ENCODE measurements at regions not wholly inside any gene's neighbourhood (a gene's known extent, or its start where the extent isn't known, plus 50 kb on each side); places are given as distances from the start of the nearest gene placed in this dataset.

DNA sequence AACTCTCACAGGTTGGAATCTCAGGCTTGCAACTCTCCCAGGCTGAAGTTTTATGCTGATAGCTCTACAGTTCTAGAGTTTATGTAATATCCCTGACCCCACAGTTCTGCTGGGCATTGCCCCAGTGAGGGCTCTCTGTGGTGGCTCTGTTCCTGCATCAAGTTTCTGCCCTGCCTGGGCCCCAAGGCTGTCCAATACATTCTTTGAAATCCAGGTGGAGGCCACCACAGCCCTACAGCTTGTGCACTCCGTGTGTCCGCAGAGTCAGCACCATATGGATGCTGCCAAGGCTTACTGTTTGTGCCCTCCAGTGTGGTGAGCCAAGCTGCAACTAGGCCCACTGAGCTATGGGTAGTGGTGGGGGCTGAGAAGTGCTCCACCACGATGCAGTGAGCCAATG, 1141.2 kb upstream of the EPHA6 start:
- H3K27ac Mint-ChIP-seq, result no peak overlapping the region
- no peaks in the 10 kb centered on the region for H3K36me3 Mint-ChIP-seq (ENCODE audit: low read depth)
- H3K4me3 Mint-ChIP-seq, result no peak overlapping the region
- H3K27me3 Mint-ChIP-seq (ENCODE audit: insufficient read depth), result no peaks in the 10 kb centered on the region; the same call in 1 of the 2 replicates
- no peak for TF ChIP-seq CTCF (IDR thresholded peaks at IDR 0.05)
- peaks cover 25% of the 10 kb centered on the region for H3K9me3 Mint-ChIP-seq
- H3K4me1 Mint-ChIP-seq (ENCODE audit: low read depth), result no peaks in the 10 kb centered on the region
- no peak for DNase-seq

DNA sequence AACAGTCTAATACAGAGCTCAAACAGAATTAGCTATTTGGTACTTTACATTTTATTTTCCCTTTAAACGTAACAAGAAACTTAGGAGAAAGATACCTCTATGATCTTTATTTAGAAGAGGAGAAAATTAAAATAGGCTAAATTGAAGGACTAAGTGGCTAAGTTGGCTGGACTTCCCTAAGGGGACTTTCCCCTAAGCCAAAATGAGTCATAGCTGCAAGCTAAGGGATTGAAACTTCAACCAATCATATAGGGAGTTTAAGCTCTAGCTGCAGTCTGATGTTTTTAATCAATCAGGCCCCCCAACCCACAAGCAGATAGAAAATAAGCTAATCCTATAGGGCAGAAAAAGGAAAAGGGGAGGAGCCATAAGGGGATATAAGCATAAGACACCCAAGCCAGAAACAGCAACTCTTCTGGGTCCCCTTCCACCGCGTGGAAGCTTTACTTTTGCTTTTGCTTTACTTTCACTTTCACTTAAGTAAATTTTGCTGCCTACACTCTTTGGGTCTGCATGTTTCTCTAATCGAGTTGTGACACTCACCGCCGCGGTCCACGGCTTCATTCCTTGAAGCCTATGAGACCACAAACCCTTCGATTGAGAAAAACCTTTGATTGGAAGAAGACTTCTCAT, 1108.5 kb upstream of the EPHA6 start:
- Mint-ChIP-seq H3K4me3 (no peak overlapping the region), H3K36me3 (ENCODE audit: low read depth) (no peaks in the 10 kb centered on the region), H3K9me3 (peaks cover 41% of the 10 kb centered on the region), H3K4me1 (ENCODE audit: low read depth) (no peaks in the 10 kb centered on the region), H3K27me3 (ENCODE audit: insufficient read depth) (no peaks in the 10 kb centered on the region), H3K27ac (no peak overlapping the region)
- DNase-seq, result no peak
- no peak for TF ChIP-seq CTCF (IDR thresholded peaks at IDR 0.05)

DNA sequence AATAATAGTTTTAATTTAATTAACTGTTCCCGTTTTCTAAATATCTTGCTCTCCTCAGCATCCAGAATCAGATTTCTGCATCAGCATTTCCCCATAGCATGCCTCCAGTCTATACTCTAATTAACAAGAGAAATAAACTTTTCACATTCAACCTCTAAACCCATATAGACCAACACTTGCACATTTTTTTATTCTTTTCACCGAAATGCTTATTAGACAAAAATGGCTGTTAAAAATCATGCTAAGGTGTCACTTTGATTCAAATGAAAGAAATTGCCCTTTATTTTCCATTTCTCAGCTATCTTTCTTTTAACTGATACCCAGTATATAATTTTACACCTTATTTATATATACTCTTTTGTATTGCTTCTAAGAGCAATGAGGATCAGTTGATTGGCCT, 1107.1 kb upstream of the EPHA6 start:
- Mint-ChIP-seq H3K4me1 (ENCODE audit: low read depth) (no peaks in the 10 kb centered on the region), H3K27me3 (ENCODE audit: insufficient read depth) (no peaks in the 10 kb centered on the region), H3K36me3 (ENCODE audit: low read depth) (no peaks in the 10 kb centered on the region), H3K27ac (no peak overlapping the region), H3K9me3 (peaks cover 49% of the 10 kb centered on the region), H3K4me3 (no peak overlapping the region)
- no peak for DNase-seq
- no peak for TF ChIP-seq CTCF (IDR thresholded peaks at IDR 0.05)

DNA sequence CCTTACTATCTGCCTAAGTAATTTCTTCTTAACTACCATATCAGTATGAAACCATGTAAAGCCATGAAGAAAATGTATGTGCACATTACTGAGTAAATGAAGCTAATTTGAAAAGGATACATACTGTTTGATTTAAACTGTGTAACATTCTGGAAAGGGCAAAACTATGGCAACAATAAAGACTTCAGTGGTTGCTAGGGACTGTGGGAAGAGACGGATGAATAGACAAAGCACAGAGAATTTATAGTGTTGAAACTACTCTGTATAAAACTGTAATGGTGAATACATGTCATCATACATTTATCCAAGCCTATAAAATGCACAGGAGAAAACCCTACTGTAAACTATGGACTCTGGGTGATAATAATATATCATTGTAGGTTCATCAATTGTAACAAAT, 1103.7 kb upstream of the EPHA6 start:
- Mint-ChIP-seq H3K4me1 (ENCODE audit: low read depth) (no peaks in the 10 kb centered on the region), H3K27me3 (ENCODE audit: insufficient read depth) (no peaks in the 10 kb centered on the region), H3K36me3 (ENCODE audit: low read depth) (no peaks in the 10 kb centered on the region), H3K27ac (no peak overlapping the region), H3K4me3 (no peak overlapping the region), H3K9me3 (peaks cover 34% of the 10 kb centered on the region)
- TF ChIP-seq CTCF (IDR thresholded peaks at IDR 0.05), result no peak
- DNase-seq, result no peak

- Mint-ChIP-seq H3K27ac (no peak overlapping the region), H3K4me3 (no peak overlapping the region), H3K27me3 (ENCODE audit: insufficient read depth) (no peaks in the 10 kb centered on the region), H3K4me1 (ENCODE audit: low read depth) (no peaks in the 10 kb centered on the region), H3K9me3 (peaks cover 34% of the 10 kb centered on the region), H3K36me3 (ENCODE audit: low read depth) (no peaks in the 10 kb centered on the region)
- no peak for DNase-seq
- no peak for TF ChIP-seq CTCF (IDR thresholded peaks at IDR 0.05)
Measured at GRCh38 chr3:95711789-95712188, 1102.6 kb upstream of the EPHA6 start.

DNA sequence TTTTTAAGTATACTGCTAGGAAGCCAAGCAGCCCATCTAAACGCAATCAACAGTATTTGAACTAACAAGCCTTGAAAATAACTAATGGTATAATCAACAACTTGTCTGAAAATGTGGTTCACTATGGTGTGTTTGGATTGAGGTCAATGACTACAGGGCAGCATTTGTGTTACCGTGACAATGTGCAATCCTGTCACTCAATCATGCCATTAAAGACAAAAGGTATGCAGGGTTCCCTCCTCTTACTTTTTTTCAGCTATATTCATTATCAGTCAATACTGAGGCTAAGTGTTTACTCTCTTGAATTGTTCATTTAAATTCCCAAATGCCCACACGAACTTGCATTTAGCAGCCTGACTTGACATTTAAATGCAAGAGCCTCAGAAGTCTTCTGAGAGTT, 1099.3 kb upstream of the EPHA6 start:
- H3K27me3 Mint-ChIP-seq (ENCODE audit: insufficient read depth), result no peaks in the 10 kb centered on the region
- TF ChIP-seq CTCF (IDR thresholded peaks at IDR 0.05), result no peak

More for the DNA sequence above, 1099.3 kb upstream of the EPHA6 start:
- no peak for DNase-seq
- Mint-ChIP-seq H3K9me3 (peaks cover 24% of the 10 kb centered on the region), H3K4me3 (no peak overlapping the region), H3K36me3 (ENCODE audit: low read depth) (no peaks in the 10 kb centered on the region), H3K4me1 (ENCODE audit: low read depth) (no peaks in the 10 kb centered on the region), H3K27ac (no peak overlapping the region)

Data from HFFc6 (cell line).